NCI-H510A treated with DMSO at 0.1 percent for 48 hours (cell line): ENCODE measurements at regions not wholly inside any gene's neighbourhood (a gene's known extent, or its start where the extent isn't known, plus 50 kb on each side); places are given as distances from the start of the nearest gene placed in this dataset.

Source experiments
- DNase-seq: peaks from one replicate; lab custom pipeline; 2025; lab: John Stamatoyannopoulos, UW

DNA sequence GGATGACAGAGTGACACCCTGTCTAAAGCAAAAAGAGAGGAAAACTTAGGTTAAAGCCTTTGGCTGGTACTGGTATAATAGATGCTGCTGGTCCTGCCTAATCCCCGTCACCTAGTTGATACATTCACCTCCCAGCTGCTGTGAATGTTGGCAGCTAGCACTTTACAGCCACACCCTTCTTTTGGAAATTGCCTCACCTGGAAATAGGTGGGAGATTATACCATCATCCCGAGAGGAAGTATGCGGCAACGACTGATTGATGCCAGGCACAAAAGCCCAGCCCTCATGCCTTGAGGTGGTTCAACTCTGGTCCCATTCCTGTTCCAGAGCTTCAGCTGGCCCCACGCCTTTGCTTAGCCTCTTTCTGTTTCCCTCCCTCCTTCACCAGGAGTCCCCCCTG lies 53.2 kb upstream of the SIAH1 start:
- no peak for DNase-seq

DNA sequence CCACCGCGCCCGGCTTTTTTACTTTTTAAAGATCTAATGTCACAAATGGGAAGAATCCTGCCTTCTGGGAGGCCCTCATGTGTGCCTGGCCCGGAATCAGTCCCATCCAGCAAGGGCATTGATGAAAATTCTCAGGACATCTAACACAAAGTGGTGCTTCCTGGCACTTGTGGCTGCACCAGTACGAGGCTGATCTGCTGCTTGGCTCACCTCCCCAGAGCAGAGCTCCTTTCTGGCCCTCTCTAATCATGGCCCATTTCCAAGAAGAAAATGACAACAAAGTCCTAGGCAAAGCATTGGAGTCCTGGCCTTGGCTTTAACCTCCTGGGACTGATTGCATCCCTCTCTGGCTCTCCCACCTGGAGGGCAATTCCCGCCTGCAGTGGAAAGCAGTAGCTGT lies 50.7 kb upstream of the SIAH1 start:
- no peak for DNase-seq

DNA sequence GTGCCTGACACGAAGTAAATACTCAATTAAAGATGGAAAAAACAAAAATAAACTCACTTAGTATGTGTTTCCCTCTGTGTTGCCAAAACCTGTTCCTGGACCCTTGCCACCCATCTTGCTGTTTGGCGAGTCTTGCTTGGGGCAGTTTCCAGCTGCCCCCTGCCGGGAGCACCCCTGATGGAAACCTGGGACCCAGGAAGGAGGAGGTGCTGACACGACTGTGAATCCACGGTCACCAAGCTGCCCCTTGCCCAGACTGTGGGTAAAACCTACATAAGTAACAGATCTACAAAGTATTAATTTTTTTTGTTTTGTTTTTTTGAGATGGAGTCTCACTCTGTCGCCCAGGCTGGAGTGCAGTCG lies 50.1 kb upstream of the SIAH1 start:
- no peak for DNase-seq
